ENCODE measurements at regions not wholly inside any gene's neighbourhood (a gene's known extent, or its start where the extent isn't known, plus 50 kb on each side); places are given as distances from the start of the nearest gene placed in this dataset.
"Not testable (repeated sequence)": the region's sequence is repeated elsewhere in the genome, so short reads cannot be mapped to it uniquely, and the experiment has no call there.

DNA sequence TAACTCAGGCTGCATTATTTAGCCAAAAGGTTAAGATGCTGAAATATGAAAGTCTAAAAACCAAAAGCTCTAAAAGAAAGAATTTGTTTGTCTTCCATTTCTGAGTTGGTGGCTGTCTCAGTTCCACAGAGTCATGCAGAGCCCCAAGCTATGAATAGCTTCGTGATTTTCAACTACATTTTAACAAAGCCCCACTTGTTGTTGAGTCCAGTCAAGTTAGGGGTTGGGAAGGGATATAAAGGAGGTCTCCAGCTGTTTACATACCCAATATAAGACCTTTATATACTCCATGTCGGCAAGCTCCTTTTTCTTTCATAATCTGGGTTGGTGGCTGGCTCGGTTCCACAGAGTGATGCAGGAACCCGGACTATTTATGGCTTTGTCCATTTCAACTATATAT, 924.6 kb upstream of the PRKX start:
- no peaks in the 10 kb centered on the region for H3K4me1 ChIP-seq (ENCODE audit: control insufficient read depth, low read depth, low read length)
- H3K9me3 ChIP-seq (ENCODE audit: control insufficient read depth, low read depth, low read length), result no peaks in the 10 kb centered on the region
- H3K4me3 ChIP-seq (ENCODE audit: low read length), result no peak overlapping the region
- H3K9ac ChIP-seq (ENCODE audit: low read length), result no peak overlapping the region
- H3K27ac ChIP-seq (ENCODE audit: low read length), result no peak overlapping the region
- no peaks in the 10 kb centered on the region for H3K36me3 ChIP-seq (ENCODE audit: control insufficient read depth, low read depth, low read length)
- no peaks in the 10 kb centered on the region for H3K27me3 ChIP-seq (ENCODE audit: control insufficient read depth, insufficient read depth, low read length)

DNA sequence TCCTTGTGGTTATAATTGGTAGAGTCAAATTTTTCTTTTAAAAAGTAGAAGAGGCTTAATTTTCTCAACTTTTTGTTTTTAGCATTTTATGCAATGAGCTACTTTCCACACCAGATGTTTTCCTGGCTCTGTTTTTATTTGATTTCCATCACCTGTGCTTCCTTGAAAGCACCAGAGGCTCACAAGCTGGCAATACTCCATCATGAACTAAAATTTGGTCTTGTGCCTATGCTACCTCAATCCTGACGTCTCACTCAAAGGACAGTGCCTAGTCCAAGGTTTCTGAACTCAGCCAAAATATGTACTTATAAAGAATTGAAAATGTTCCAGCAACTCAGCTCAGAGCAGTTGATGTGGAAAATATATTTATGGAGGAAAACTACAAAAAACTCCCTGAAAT, 914.0 kb upstream of the PRKX start:
- H3K27me3 ChIP-seq (ENCODE audit: control insufficient read depth, insufficient read depth, low read length), result no peaks in the 10 kb centered on the region
- H3K9me3 ChIP-seq (ENCODE audit: control insufficient read depth, low read depth, low read length), result no peaks in the 10 kb centered on the region
- no peak overlapping the region for H3K27ac ChIP-seq (ENCODE audit: low read length)
- no peak overlapping the region for H3K4me3 ChIP-seq (ENCODE audit: low read length)
- H3K36me3 ChIP-seq (ENCODE audit: control insufficient read depth, low read depth, low read length), result no peaks in the 10 kb centered on the region
- H3K9ac ChIP-seq (ENCODE audit: low read length), result no peak overlapping the region
- H3K4me1 ChIP-seq (ENCODE audit: control insufficient read depth, low read depth, low read length), result peaks cover 5% of the 10 kb centered on the region

DNA sequence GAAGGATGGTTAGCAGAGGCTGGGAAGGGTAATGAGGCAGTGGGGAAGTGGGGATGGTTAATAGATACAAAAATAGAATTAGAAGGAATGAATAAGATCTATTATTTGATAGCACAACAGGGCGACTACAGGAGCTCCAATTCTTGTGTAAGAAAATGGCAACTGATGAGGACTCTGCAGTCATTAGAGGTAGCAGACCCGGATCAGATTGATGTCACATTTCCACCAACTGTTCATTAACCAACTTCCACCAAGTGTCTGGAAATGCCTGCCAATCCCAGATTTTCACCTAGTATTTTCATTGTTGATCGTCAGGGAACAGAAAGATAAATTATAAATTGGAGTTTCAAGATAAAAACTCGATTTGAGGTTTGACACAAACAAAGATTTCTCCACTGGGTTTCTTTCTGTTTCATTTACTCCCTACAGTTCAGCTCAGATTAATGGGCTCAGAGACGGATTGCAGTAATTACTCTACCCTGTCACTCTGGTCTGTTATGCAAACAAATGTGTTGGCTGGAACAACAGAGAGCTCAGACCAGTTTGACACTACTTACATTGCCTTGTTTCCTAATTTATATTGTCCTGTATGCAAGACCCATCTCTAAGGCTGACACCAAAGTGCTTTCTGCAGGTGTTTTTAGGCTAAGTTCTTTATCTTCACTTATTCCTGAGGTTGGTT, 909.2 kb upstream of the PRKX start:
- H3K9me3 ChIP-seq (ENCODE audit: control insufficient read depth, low read depth, low read length), result no peaks in the 10 kb centered on the region
- H3K9ac ChIP-seq (ENCODE audit: low read length), result no peak overlapping the region
- no peak overlapping the region for H3K27ac ChIP-seq (ENCODE audit: low read length)
- no peak overlapping the region for H3K4me3 ChIP-seq (ENCODE audit: low read length)
- peaks cover 8% of the 10 kb centered on the region for H3K4me1 ChIP-seq (ENCODE audit: control insufficient read depth, low read depth, low read length)
- H3K27me3 ChIP-seq (ENCODE audit: control insufficient read depth, insufficient read depth, low read length), result no peaks in the 10 kb centered on the region
- no peaks in the 10 kb centered on the region for H3K36me3 ChIP-seq (ENCODE audit: control insufficient read depth, low read depth, low read length)

DNA sequence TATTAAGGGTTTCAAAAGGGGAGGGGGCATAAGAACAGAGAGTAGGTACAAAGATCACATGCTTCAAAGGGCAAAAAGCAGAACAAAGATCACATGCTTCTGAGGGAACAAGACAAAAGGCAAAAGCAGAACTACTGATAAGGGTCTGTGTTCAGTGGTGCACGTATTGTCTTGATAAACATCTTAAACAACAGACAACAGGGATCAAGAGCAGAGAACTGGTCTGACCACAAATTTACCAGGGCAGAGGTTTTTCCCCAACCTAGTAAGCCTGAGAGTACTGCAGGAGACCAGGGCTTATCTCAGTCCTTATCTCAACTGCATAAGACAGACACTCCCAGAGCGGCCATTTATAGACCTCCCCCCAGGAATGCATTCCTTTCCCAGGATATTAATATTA, 900.2 kb upstream of the PRKX start:
- H3K36me3 ChIP-seq (ENCODE audit: control insufficient read depth, low read depth, low read length); H3K4me3 ChIP-seq (ENCODE audit: low read length); H3K9me3 ChIP-seq (ENCODE audit: control insufficient read depth, low read depth, low read length); H3K27ac ChIP-seq (ENCODE audit: low read length); H3K4me1 ChIP-seq (ENCODE audit: control insufficient read depth, low read depth, low read length); H3K9ac ChIP-seq (ENCODE audit: low read length); H3K27me3 ChIP-seq (ENCODE audit: control insufficient read depth, insufficient read depth, low read length): not testable (repeated sequence)

DNA sequence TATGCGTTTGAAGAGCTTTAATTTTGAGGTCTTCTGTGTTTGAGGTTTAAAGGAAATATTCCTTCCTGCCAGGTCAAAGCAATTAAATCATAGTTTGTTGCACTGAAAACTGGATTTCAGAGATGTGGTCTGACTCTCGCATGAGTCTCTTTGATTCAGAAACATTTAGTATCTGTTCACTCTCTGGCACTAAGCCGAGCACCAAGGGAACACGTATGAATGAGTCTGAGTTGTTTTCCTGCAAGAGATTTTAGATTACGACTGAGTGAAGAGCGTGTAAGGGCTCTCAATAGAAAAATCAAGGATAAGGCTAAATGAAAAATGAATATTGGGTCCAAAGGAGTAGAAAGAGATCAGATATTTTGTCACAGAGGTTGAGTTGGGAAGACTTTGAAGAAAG, 875.4 kb upstream of the PRKX start:
- Histone ChIP-seq H3K4me3 (ENCODE audit: low read length) (no peak overlapping the region), H3K27ac (ENCODE audit: low read length) (no peak overlapping the region), H3K4me1 (ENCODE audit: control insufficient read depth, low read depth, low read length) (no peaks in the 10 kb centered on the region), H3K27me3 (ENCODE audit: control insufficient read depth, insufficient read depth, low read length) (no peaks in the 10 kb centered on the region), H3K9me3 (ENCODE audit: control insufficient read depth, low read depth, low read length) (no peaks in the 10 kb centered on the region), H3K9ac (ENCODE audit: low read length) (no peak overlapping the region), H3K36me3 (ENCODE audit: control insufficient read depth, low read depth, low read length) (no peaks in the 10 kb centered on the region)

GRCh38 chrX:4588466-4588865, 875.0 kb upstream of the PRKX start:
- Histone ChIP-seq H3K4me3 (ENCODE audit: low read length) (no peak overlapping the region), H3K27ac (ENCODE audit: low read length) (no peak overlapping the region), H3K36me3 (ENCODE audit: control insufficient read depth, low read depth, low read length) (no peaks in the 10 kb centered on the region), H3K27me3 (ENCODE audit: control insufficient read depth, insufficient read depth, low read length) (no peaks in the 10 kb centered on the region), H3K9me3 (ENCODE audit: control insufficient read depth, low read depth, low read length) (no peaks in the 10 kb centered on the region), H3K9ac (ENCODE audit: low read length) (no peak overlapping the region), H3K4me1 (ENCODE audit: control insufficient read depth, low read depth, low read length) (no peaks in the 10 kb centered on the region)

- H3K4me1 ChIP-seq (ENCODE audit: control insufficient read depth, low read depth, low read length), result no peaks in the 10 kb centered on the region
- no peak overlapping the region for H3K4me3 ChIP-seq (ENCODE audit: low read length)
- no peak overlapping the region for H3K9ac ChIP-seq (ENCODE audit: low read length)
- no peaks in the 10 kb centered on the region for H3K36me3 ChIP-seq (ENCODE audit: control insufficient read depth, low read depth, low read length)
- no peaks in the 10 kb centered on the region for H3K9me3 ChIP-seq (ENCODE audit: control insufficient read depth, low read depth, low read length)
- no peaks in the 10 kb centered on the region for H3K27me3 ChIP-seq (ENCODE audit: control insufficient read depth, insufficient read depth, low read length)
- H3K27ac ChIP-seq (ENCODE audit: low read length), result no peak overlapping the region
Measured at GRCh38 chrX:4588056-4588455, 874.6 kb upstream of the PRKX start.

- Histone ChIP-seq H3K27ac (ENCODE audit: low read length) (no peak overlapping the region), H3K27me3 (ENCODE audit: control insufficient read depth, insufficient read depth, low read length) (no peaks in the 10 kb centered on the region), H3K36me3 (ENCODE audit: control insufficient read depth, low read depth, low read length) (no peaks in the 10 kb centered on the region), H3K9me3 (ENCODE audit: control insufficient read depth, low read depth, low read length) (no peaks in the 10 kb centered on the region), H3K4me1 (ENCODE audit: control insufficient read depth, low read depth, low read length) (no peaks in the 10 kb centered on the region), H3K9ac (ENCODE audit: low read length) (no peak overlapping the region), H3K4me3 (ENCODE audit: low read length) (no peak overlapping the region)
Measured at GRCh38 chrX:4579999-4580398, 866.5 kb upstream of the PRKX start.

GRCh38 chrX:4579480-4579879, 866.0 kb upstream of the PRKX start:
- no peak overlapping the region for H3K9ac ChIP-seq (ENCODE audit: low read length)
- H3K27ac ChIP-seq (ENCODE audit: low read length), result no peak overlapping the region

GRCh38 chrX:4572691-4573090, 859.2 kb upstream of the PRKX start:
- H3K4me1 ChIP-seq (ENCODE audit: control insufficient read depth, low read depth, low read length), result peaks cover 12% of the 10 kb centered on the region
- H3K9me3 ChIP-seq (ENCODE audit: control insufficient read depth, low read depth, low read length), result no peaks in the 10 kb centered on the region
- no peak overlapping the region for H3K4me3 ChIP-seq (ENCODE audit: low read length)
- no peak overlapping the region for H3K27ac ChIP-seq (ENCODE audit: low read length)
- no peaks in the 10 kb centered on the region for H3K27me3 ChIP-seq (ENCODE audit: control insufficient read depth, insufficient read depth, low read length)
- H3K9ac ChIP-seq (ENCODE audit: low read length), result no peak overlapping the region
- no peaks in the 10 kb centered on the region for H3K36me3 ChIP-seq (ENCODE audit: control insufficient read depth, low read depth, low read length)

More at GRCh38 chrX:4579480-4579879, 866.0 kb upstream of the PRKX start:
- Histone ChIP-seq H3K36me3 (ENCODE audit: control insufficient read depth, low read depth, low read length) (no peaks in the 10 kb centered on the region), H3K9me3 (ENCODE audit: control insufficient read depth, low read depth, low read length) (no peaks in the 10 kb centered on the region), H3K4me1 (ENCODE audit: control insufficient read depth, low read depth, low read length) (no peaks in the 10 kb centered on the region), H3K27me3 (ENCODE audit: control insufficient read depth, insufficient read depth, low read length) (no peaks in the 10 kb centered on the region), H3K4me3 (ENCODE audit: low read length) (no peak overlapping the region)

DNA sequence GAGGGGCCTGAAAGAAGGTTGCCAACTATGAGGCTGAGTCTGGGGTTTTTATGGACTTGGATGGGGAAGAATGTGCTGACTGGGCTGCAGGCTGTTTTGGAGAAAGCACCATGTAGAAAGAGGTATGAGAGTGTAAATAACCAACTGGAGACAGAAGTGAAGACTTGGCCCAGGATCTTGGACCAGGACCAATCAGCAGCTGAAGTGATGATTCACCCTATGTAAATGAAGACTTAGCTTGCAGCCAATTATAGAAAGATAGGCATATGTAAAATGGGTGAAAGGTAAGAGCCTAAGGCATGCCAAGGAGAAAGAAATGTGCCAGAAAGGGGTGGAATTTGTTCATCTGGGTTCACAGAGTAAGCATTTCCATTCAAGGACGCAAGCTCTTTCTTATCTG, 856.7 kb upstream of the PRKX start:
- Histone ChIP-seq H3K27ac (ENCODE audit: low read length) (no peak overlapping the region), H3K9ac (ENCODE audit: low read length) (no peak overlapping the region), H3K36me3 (ENCODE audit: control insufficient read depth, low read depth, low read length) (no peaks in the 10 kb centered on the region), H3K9me3 (ENCODE audit: control insufficient read depth, low read depth, low read length) (no peaks in the 10 kb centered on the region), H3K4me3 (ENCODE audit: low read length) (no peak overlapping the region), H3K27me3 (ENCODE audit: control insufficient read depth, insufficient read depth, low read length) (no peaks in the 10 kb centered on the region), H3K4me1 (ENCODE audit: control insufficient read depth, low read depth, low read length) (peaks cover 12% of the 10 kb centered on the region)

DNA sequence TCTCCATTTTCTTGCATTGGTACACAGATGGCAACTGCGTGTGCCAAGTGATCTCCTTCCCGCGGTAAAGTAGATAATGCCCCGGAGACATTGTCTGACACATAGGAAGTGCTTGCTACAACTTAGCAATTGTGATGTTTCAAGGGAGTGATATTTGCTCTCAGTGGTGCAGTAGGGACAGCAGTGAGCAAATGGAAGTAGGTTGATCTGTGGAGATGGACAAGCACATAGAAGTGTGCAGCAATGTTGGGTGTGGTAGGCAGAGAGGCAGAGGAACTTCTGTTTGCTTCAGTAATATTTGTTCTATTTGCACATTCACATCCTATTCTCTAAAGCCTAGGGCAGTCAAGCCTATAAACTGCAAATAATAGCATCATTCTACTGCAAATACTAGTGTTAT, 846.7 kb upstream of the PRKX start:
- no peaks in the 10 kb centered on the region for H3K36me3 ChIP-seq (ENCODE audit: control insufficient read depth, low read depth, low read length)
- no peak overlapping the region for H3K4me3 ChIP-seq (ENCODE audit: low read length)
- no peak overlapping the region for H3K9ac ChIP-seq (ENCODE audit: low read length)
- no peaks in the 10 kb centered on the region for H3K9me3 ChIP-seq (ENCODE audit: control insufficient read depth, low read depth, low read length)
- H3K27me3 ChIP-seq (ENCODE audit: control insufficient read depth, insufficient read depth, low read length), result no peaks in the 10 kb centered on the region
- no peaks in the 10 kb centered on the region for H3K4me1 ChIP-seq (ENCODE audit: control insufficient read depth, low read depth, low read length)
- H3K27ac ChIP-seq (ENCODE audit: low read length), result no peak overlapping the region
